SJCRH30 (cell line): ENCODE measurements at regions not wholly inside any gene's neighbourhood (a gene's known extent, or its start where the extent isn't known, plus 50 kb on each side); places are given as distances from the start of the nearest gene placed in this dataset.
"Not testable (repeated sequence)": the region's sequence is repeated elsewhere in the genome, so short reads cannot be mapped to it uniquely, and the experiment has no call there.

Source experiments
- DNase-seq, 2 experiments: peaks; one replicate each; pipeline ENCODE4 v3.0.0-alpha.2; 2015 to 2020
- H3K27ac ChIP-seq: fragments of 250-450 bp; sonication (Bioruptor Pico); 2 replicates; pipeline ENCODE4 v1.5.1; 2020; ENCODE audit warnings: mild to moderate bottlenecking, moderate library complexity
- H3K27me3 ChIP-seq: fragments of 250-450 bp; sonication (Bioruptor Pico); 2 replicates; pipeline ENCODE4 v1.5.1; 2020; ENCODE audit warnings: mild to moderate bottlenecking, moderate library complexity
- H3K36me3 ChIP-seq: fragments of 250-450 bp; sonication (Bioruptor Pico); 2 replicates; pipeline ENCODE4 v1.5.1; 2020; ENCODE audit warnings: mild to moderate bottlenecking, moderate library complexity
- H3K4me1 ChIP-seq: fragments of 250-450 bp; sonication (Bioruptor Pico); 2 replicates; pipeline ENCODE4 v1.5.1; 2020; ENCODE audit warnings: mild to moderate bottlenecking, moderate library complexity
- H3K4me3 ChIP-seq: fragments of 250-450 bp; sonication (Bioruptor Pico); 2 replicates; pipeline ENCODE4 v1.5.1; 2020; ENCODE audit warnings: mild to moderate bottlenecking, moderate library complexity
- H3K9me3 ChIP-seq: fragments of 250-450 bp; sonication (Bioruptor Pico); replicated peaks from 2 replicates; pipeline ENCODE4 v1.5.1; 2020; ENCODE audit warnings: mild to moderate bottlenecking, moderate library complexity

DNA sequence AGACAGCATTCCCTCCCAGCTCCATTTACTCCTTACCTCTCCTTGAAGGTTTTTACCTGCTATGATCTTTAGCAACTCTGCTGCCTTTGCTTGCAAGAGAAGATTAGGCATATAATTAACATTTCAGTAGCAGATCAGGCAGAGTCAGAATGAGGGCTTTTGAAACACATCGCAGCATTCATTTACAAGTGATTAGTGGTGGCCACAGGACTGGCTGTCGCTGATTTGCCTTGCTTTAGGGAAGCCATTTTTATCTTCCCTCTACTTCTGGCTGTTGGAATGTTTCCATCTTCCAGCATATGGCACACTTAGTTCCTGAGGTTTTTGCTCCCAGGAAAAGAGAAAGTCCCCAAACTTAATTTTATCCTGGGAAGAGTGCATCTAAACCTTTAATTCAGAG lies 124.0 kb downstream of the SPATA31A6 start:
- not testable (repeated sequence) for H3K27me3 ChIP-seq, H3K4me1 ChIP-seq, DNase-seq, H3K9me3 ChIP-seq, H3K36me3 ChIP-seq, H3K4me3 ChIP-seq, H3K27ac ChIP-seq

DNA sequence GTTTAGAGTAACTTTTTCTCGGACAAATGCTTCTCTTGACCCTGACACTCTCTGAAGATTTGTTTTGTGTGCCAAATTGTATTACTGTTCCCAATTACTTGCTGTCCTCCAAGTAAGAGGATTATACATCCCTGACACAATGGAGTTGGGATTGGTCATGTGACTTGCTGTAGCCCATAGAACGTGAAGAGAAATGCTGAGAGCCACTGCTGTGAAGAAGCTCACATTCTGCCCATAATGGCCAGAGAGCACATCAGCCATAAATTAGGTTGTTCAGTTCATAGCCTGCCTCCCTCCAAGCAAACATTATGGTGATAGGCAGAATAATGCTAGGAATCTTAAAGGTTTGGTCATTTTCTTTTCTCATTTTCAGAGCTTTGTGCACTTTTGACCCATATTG lies 127.5 kb downstream of the SPATA31A6 start:
- not testable (repeated sequence) for H3K27ac ChIP-seq, H3K4me3 ChIP-seq, H3K27me3 ChIP-seq, H3K36me3 ChIP-seq, DNase-seq, H3K4me1 ChIP-seq, H3K9me3 ChIP-seq

DNA sequence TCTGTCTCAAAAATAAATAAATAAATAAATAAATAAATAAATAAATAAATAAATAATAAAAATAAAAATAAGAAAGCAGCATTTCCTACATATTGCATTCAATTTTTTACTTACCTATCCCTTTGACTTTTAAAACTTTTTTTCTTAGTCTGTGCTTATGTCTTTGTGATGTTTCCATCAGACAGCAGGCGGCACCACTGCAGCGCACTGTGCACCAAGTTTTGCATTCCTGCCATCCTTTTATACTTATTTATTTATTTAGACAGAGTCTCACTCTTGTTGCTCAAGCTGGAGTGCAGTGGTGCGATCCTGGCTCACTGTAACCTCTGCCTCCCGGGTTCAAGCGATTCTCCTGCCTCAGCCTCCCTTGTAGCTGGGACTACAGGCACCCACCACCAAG lies 132.6 kb downstream of the SPATA31A6 start:
- not testable (repeated sequence) for H3K27me3 ChIP-seq, H3K4me1 ChIP-seq, H3K4me3 ChIP-seq, H3K36me3 ChIP-seq, H3K27ac ChIP-seq, H3K9me3 ChIP-seq, DNase-seq

DNA sequence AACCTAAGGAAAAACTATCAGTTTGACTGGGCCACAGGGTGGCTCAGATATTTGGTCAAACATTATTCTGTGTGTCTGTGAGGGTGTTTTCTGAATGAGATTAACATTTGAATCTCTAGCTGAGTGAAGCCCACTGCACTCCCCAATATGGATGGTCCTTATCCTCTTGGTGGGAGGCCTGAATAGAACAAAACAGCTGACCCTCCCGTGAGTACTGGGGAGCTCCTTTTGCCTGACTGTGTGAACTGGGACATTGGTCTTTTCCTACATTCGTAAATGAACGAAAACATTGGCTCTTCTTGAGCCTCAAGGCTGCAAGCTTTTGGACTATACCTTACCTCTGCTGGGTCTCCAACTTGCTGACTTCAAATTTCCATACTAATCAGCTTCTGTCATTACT lies 134.2 kb downstream of the SPATA31A6 start:
- H3K4me3 ChIP-seq, DNase-seq, H3K36me3 ChIP-seq, H3K27ac ChIP-seq, H3K4me1 ChIP-seq, H3K27me3 ChIP-seq, H3K9me3 ChIP-seq: not testable (repeated sequence)

DNA sequence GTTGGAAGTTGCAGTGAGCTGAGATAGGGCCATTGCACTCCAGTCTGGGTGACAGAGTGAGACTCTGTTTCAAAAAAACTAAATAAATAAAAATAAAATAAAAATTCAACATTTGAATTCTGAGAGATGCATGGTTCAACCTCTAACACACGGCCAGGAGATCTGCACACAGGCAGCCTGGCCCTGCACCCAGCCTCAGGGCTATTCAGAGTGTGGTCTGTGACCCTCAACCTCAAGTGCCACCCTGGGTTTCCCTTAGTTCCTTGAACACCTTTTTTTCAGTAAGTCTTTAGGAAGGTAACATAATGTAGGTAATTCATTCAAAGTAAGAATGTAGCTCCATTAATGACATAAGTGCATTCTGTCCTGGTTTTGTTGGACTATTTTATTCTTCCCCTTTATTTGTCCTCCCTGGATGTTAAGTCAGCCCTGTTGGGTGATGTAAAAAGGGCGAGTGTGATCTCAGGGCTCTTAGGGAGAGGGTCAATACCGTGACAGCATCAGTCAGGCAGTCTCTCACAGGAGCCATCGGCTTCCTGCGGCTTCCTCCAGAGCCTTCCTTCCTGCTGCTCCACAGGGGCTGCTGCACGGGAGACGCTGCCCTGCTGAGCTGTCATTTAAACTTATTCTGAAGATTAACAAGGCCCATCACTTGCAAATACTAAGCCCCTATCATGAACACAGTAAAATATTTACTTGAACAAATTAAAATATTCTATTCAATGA lies 139.8 kb downstream of the SPATA31A6 start:
- not testable (repeated sequence) for H3K4me1 ChIP-seq, H3K9me3 ChIP-seq, H3K27me3 ChIP-seq, DNase-seq, H3K36me3 ChIP-seq, H3K4me3 ChIP-seq, H3K27ac ChIP-seq

DNA sequence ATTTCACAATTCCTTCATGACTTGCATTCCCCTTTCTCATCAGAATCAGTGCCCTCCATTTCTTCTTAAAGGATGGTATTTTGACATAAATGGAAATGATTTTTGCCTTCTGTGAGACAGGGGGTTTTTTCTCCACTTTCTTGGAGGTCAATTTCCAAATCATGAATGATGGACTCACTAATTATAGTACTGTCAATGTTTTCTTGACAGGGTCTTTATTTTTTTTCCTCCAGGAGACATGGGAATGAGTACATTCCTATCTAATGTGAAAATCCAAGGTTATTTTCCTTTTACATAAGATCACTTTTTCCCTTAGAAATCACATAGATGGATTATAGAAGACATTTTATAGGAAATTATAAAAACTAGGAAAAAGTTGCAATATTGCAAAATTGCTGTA lies 141.7 kb downstream of the SPATA31A6 start:
- not testable (repeated sequence) for H3K36me3 ChIP-seq, H3K4me3 ChIP-seq, H3K9me3 ChIP-seq, H3K4me1 ChIP-seq, DNase-seq, H3K27ac ChIP-seq, H3K27me3 ChIP-seq

DNA sequence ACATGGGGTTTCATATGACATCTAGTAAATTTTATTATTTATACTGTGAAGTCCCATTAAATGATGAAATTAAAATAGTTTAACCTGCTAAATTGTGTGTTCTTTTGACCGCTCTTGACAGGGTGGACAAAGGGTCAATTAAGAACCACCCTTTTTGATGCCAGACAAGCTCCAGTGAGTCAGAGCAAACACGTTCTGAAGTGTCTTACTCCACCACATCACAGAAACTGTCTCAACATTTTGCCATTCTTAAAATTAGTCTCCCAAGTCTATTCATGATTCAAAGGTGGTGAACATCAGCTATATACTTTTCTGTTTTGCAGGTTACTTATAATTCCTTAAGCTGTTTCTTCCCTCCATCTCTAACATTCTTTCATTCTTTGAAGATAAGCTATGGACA lies 142.1 kb downstream of the SPATA31A6 start:
- not testable (repeated sequence) for H3K9me3 ChIP-seq, H3K27ac ChIP-seq, H3K36me3 ChIP-seq, H3K27me3 ChIP-seq, DNase-seq, H3K4me3 ChIP-seq, H3K4me1 ChIP-seq

DNA sequence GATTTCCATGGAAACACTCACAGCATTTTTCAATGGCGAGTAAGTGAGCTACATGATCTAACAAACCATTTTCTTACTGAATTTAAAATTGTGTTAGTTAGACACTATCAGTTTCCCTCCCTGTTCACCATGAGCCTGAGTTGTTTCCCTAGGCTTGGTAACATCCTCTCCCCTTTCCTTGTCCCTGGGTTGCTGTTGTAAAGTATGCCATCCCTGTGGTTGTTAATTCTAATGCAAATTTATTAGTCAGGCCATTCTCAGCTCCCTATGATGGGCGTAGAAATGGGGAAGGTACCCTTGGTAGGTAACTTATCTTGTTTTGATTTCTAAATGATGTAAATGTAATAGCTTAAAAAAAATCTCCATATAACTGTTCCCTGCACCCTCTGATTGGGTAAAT lies 143.0 kb downstream of the SPATA31A6 start:
- not testable (repeated sequence) for H3K4me3 ChIP-seq

DNA sequence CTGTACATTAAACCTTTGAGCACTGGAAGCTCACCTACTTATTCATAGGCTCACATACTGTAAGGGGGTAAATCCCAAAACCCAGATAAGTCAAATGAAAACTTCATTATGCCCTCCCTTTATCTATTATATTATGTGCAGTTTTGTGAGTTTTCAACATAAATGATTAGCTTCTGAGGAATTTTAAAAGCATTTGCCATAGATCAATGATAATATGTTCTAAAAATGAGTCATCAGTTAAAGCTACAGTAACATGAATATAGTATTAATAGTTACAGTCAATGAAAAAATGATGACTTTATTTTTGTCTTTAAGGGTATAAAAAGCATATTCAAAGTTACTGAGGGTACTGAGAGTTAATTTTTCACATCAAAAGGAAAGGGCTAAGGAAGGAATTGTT lies 151.9 kb downstream of the SPATA31A6 start:
- H3K4me3 ChIP-seq, H3K9me3 ChIP-seq, H3K27ac ChIP-seq, H3K4me1 ChIP-seq, H3K27me3 ChIP-seq, H3K36me3 ChIP-seq, DNase-seq: not testable (repeated sequence)

More for the DNA sequence above, 143.0 kb downstream of the SPATA31A6 start:
- not testable (repeated sequence) for H3K36me3 ChIP-seq, DNase-seq, H3K27me3 ChIP-seq, H3K4me1 ChIP-seq, H3K9me3 ChIP-seq, H3K27ac ChIP-seq

DNA sequence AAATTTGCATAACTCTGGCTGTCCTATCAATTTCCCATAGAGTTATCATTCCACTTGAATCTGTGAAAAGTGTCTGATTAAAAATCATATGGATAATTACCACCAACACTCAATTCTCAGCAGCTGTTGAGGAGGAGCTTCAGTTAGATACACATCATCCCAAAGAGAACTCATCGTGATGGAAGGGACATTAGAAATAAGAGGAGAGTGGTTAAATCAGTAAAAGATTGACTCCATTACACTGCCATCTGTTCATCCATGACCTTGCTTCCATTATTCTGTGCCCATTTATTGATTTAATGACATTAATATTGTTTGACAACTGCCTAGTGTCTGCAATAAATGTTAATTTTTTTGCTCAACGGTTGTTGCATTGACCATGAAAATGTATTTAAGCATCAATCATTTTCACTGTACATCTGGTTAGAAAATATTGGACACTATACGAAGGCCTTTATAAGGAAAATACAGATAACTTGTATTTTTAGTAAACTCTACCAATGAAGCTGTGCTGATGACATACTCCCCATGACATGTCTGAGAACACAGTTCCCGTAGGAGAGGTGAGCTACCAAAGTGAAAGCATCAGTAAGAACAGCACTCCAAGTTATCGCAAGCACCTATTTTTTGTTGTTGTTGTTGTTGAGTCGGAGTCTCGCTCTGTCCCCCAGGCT lies 152.7 kb downstream of the SPATA31A6 start:
- not testable (repeated sequence) for H3K9me3 ChIP-seq, H3K27me3 ChIP-seq, H3K36me3 ChIP-seq, DNase-seq, H3K27ac ChIP-seq, H3K4me3 ChIP-seq, H3K4me1 ChIP-seq

DNA sequence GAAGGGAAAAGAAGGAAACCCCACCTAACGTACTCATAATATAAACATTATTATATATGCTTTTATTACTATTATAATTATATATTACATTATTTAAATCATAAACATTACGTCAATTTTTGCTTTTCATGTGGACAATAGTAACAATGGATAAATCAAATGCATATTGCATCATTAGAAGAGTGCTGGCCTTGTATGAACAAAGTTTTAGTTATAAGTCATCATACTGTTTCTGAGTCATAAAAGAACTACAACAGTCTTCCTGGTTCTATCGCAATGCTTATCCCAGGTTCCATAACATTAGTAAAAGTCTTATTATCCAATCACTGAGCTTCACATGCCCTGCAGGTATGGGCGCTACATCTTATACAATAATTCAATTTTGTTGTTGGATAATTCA lies 154.8 kb downstream of the SPATA31A6 start:
- H3K36me3 ChIP-seq, H3K27me3 ChIP-seq, H3K4me1 ChIP-seq, H3K9me3 ChIP-seq, H3K4me3 ChIP-seq, H3K27ac ChIP-seq, DNase-seq: not testable (repeated sequence)

DNA sequence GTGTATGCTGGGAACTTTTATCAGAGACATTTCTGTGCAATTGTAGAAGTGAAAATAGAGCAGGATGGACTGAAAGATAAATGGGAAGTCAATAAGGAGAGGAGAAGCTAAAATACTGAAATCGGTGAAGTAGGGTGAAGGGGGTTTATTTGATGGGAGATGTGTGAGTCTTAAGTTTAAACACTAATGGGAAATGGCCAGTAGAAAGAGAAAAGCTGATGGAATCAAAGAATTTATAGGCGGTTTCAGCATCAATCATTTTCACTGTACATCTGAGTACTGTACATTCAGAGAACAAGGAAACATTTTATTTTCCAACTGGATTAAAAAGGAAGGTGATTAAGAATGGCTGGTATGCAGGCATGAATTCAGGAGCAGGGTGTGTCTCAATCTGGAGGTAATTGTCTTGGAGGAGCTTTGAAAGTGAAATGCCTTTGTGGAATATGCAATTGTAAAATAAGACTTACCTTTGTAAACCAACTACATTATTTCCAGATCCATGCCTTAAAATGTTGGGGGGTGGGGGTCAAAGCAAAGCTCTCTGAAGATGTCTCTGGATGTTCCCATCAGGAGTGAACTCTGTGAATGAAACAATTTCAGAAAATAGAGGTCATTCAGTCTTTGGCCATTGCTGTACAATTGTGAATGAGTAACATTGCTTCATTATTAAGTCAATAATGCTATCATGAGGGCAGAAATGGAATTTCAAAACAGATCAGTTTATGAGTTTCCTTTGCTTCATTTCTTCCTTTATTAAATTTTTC lies 156.4 kb downstream of the SPATA31A6 start:
- H3K9me3 ChIP-seq, DNase-seq, H3K4me1 ChIP-seq, H3K4me3 ChIP-seq, H3K27ac ChIP-seq, H3K27me3 ChIP-seq, H3K36me3 ChIP-seq: not testable (repeated sequence)

DNA sequence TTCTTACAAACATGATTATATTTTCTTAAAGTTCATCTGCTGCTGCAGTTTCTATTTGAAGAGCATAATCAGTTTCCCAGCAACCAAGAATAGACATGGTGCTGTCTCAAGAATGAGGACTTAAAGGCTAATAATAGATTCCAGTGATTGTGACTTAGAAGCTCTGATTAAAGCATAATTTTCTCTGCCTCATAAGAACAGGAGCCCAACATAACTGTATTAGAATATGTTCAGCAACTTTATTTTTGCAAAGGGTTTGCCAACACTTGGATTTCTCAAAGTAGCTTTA lies 156.9 kb downstream of the SPATA31A6 start:
- not testable (repeated sequence) for H3K36me3 ChIP-seq, H3K9me3 ChIP-seq, H3K4me3 ChIP-seq, H3K4me1 ChIP-seq, H3K27ac ChIP-seq, DNase-seq, H3K27me3 ChIP-seq

DNA sequence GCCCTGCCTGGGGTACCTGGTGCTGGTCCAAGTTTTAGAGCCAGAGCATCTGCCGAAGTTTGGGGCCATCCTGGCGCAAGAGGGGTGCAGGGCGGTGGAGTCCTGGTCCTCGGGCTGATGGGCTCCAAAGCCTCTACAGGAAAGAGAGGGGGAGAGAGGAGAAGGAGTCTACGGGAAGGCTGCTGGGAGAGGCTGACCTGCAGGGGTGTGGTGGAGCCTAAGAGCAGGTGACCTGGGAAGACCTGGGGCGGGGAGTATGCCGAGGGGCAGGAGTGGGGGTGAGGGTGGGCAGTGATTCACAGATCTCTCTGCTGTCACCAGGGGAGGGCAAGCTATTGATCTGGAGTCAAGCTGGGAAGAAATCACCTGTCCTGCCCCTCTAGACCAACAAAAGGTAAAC lies 158.4 kb downstream of the SPATA31A6 start:
- H3K36me3 ChIP-seq, H3K4me3 ChIP-seq, H3K27ac ChIP-seq, DNase-seq, H3K9me3 ChIP-seq, H3K27me3 ChIP-seq, H3K4me1 ChIP-seq: not testable (repeated sequence)

DNA sequence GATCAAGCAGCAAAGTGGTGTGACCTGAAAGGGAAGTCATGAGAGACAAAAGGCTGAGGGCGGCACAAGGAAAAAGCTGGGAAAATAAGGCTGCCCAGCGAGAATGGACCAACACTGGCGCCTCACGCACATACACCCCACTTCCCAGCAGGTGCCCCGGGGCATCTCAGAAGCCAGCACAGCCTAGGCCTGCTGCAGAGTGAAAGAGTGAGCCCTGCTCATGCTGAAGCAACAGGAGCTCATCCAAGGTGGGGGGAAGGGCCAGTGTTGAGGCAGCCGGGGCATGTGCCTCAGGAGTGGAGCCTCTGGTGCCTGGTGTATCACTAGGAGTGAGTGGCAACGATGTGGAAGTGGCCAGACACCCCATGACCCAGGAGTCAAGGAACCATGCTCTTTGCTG lies 158.8 kb downstream of the SPATA31A6 start:
- not testable (repeated sequence) for H3K9me3 ChIP-seq, H3K27me3 ChIP-seq, H3K27ac ChIP-seq, H3K4me1 ChIP-seq, H3K36me3 ChIP-seq, DNase-seq, H3K4me3 ChIP-seq

DNA sequence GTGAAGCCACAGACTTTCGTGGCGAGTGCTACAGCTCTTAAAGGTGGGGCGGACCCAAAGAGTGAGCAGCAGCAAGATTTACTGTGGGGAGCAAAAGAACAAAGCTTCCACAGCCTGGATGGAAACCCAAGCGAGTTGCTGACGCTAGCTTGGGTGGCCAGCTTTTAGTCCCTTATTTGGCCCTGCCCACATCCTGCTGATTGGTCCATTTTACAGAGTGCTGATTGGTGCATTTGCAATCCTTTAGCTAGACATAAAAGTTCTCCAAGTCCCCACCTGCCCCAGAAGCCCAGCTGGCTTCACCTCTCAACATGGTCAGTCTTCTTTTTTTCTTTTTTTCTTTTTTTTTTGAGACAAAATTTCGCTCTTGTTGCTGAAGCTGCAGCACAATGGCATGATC lies 161.0 kb downstream of the SPATA31A6 start:
- not testable (repeated sequence) for DNase-seq

More for the DNA sequence above, 161.0 kb downstream of the SPATA31A6 start:
- not testable (repeated sequence) for H3K4me1 ChIP-seq, H3K4me3 ChIP-seq, H3K27ac ChIP-seq, H3K27me3 ChIP-seq, H3K36me3 ChIP-seq, H3K9me3 ChIP-seq
